HG03196 (cell line): ENCODE measurements at regions not wholly inside any gene's neighbourhood (a gene's known extent, or its start where the extent isn't known, plus 50 kb on each side); places are given as distances from the start of the nearest gene placed in this dataset.

Experiments used
- ATAC-seq: cut with Tn5 transposase; IDR thresholded peaks from one replicate; pipeline ENCODE4 v1.9.1; 2021; ENCODE audit not compliant: unreplicated experiment

DNA sequence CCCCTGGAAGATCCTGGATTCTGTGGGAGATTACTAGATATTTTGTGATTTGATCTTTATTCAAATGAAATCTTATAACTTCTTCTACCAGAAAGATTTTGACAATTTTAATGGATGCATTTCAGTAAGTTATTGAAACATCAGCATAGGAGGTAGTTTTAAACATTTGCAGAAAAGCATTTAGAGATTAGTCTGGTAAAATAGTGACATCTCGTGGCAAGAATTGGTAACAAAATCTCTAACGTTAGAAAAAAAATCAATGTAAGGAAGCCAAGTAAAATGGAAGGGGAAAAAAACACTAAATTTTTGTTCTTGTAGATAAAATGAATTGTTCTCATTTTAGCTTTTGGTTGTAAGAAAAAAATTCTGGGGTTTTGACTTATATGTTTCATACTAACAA lies 73.3 kb downstream of the TASL start:
- ATAC-seq, result no peak

DNA sequence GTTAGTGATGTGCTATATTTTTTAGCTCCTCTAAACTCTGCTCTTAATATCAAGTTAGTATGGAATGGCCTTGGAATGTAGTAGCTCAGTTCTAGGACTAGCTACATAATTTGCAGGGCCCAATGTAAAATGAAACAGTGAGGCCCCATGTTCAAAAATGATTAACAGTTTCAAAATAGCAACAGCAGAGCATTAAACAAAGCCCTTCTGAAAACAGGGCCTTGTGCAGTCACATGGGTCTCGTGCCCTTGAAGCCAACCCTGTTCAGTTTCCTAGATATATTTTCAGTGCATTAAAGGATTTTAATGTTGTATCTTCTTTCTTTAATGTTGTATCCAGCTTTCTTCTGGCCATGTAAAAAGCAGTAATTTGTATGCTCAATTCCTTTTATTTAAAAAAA lies 82.1 kb downstream of the TASL start:
- no peak for ATAC-seq

DNA sequence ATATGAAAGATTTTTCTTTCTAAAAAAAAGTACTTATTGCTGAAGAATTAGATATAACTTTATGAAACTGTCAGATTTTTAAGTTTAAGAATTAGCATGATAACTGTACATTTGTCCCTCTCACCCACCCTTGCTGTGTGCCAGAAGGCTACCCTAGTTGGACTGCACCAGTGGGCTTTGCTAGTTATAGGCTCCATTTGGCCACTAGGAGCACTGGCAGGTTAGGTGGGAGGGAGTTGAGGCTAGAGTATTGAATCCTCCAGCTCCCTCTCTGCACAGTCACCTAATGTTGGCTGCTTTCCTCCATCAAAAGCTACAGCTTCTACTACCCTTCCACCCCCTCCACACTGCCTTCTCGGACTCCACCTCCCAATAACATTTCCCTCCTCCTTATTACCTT lies 84.2 kb downstream of the TASL start:
- no peak for ATAC-seq

DNA sequence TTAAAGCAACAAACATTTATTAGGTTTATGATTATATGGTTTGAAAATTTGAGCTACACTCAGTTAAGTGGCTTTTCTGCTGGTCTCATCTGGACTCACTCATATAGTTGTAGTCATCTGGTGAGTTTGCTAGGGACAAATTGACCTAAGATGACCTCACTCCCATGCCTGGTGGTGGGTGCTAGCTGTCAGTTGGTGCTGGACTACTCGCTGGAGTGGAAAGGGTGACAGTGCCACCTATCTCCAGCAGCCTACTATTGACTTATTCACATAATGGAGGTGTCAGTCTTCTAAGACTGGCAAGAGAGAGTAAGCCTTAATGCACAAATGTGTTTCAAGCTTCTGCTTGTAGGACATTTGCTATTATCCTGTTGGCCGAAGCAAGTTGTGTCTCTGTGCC lies 88.2 kb downstream of the TASL start:
- no peak for ATAC-seq

DNA sequence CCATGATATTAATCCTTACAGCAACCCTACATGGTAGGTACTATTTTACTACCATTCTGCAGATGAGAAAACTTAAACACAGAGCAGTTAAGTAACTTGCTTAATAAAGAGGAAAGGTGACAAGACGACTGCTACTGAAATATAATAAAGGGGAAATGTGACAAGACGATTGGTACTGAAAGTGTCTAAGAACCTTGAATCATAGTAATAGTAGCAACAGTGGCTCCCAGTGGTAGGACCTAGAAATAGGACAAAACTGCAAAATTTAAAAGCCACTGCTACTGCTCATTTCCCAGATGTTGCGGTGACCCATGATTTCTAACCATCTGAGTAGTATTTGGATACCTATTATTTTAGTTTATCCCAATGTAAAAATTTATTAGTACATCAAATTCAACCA lies 89.5 kb downstream of the TASL start:
- no peak for ATAC-seq

DNA sequence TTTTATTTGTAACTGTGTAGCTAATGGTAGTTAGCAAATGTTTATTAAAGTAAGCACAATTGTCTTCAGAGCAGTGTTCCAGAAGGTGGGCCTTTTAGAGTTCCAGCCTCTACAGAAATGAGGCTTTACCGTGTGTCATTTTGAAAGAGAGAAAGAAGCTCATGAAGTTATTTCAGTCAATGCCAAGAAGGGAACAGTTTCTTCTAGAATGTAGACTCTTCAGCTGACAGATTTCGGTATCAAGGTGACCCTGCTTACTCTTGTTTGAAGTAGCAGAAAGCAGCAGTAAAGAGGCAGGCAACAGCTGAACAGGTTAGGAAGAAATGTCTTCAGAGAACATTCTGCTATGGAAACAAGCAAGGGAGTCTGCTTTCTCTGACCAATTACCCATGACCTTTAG lies 93.6 kb downstream of the TASL start:
- peak; percentile 73 for ATAC-seq

DNA sequence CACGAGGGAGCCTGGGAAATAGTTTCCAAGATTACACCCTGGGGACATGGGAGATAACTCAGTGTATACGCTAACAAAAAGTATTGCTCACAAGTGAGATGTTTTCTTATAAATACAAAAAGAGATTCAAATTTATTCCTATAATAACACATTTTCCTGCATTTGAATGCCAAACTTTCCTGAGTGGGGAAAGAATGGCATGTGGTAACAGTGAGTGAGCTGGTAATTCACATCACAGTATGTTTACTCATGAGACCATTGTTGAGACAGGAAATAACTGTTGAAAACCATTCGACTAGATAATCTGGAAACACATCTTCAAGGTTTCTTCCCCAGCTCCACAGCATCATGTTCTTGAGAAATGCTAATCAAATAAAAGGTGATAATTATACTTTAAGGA lies 109.1 kb downstream of the TASL start:
- ATAC-seq, result no peak
